ENCODE measurements at regions not wholly inside any gene's neighbourhood (a gene's known extent, or its start where the extent isn't known, plus 50 kb on each side); places are given as distances from the start of the nearest gene placed in this dataset.

GRCh38 chr11:25860677-25861450 is 471.1 kb upstream of the ANO3 start:
- TF ChIP-seq POLR2A (IDR thresholded peaks at IDR 0.05; ENCODE audit: low read depth) (no peak), CTCF (IDR thresholded peaks at IDR 0.05) (no peak), EP300 (IDR thresholded peaks at IDR 0.05) (no peak)
